GM18499 (cell line): ENCODE measurements at regions not wholly inside any gene's neighbourhood (a gene's known extent, or its start where the extent isn't known, plus 50 kb on each side); places are given as distances from the start of the nearest gene placed in this dataset.
"Not testable (repeated sequence)": the region's sequence is repeated elsewhere in the genome, so short reads cannot be mapped to it uniquely, and the experiment has no call there.

ENCODE experiments used
- ATAC-seq: cut with Tn5 transposase; IDR thresholded peaks from one replicate; pipeline ENCODE4 v1.9.1; 2021; ENCODE audit warnings: moderate number of reproducible peaks; ENCODE audit not compliant: insufficient read depth, unreplicated experiment

GRCh38 chr11:81255895-81256294 lies 1477.8 kb downstream of the FAM181B start:
- no peak for ATAC-seq

DNA sequence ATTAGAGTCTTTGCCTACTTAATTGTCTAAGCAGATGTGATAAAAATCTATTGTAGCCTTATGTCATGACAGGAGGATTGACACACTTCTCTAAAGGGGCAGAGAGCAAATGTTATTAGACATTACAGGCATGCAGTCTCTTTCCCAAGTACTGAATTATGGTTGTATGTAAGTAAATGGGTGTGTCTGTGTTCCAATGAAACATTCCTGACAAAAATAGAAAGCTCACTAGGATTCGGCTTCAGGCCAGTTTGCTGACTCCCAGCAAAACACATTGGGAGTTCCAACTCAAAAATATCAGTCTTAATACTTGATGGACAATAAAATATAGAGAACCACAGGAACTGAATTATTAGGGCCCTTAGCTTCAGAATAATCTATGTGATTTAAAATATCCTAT lies 1480.4 kb downstream of the FAM181B start:
- ATAC-seq, result no peak

DNA sequence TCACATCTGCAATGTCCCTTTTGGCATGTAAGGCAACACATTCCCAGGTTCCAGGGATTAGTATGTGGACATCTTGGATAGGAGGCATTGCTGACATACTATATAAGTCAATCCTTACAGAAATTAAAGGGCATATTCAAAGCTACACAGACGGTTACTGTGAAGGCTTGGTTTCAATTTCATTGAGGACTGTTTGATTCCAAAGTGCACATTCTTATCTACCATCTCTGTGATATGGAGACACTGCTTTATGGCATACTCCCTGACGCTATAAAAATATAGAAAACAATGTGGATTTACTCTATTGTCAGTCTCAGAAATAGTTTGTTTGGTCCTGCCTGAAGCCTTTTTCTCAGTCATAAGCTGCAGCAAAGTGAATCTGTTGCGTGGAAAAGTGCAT lies 1486.7 kb downstream of the FAM181B start:
- no peak for ATAC-seq

GRCh38 chr11:81245791-81246190 lies 1487.9 kb downstream of the FAM181B start:
- ATAC-seq, result no peak

GRCh38 chr11:81241672-81242275 lies 1491.9 kb downstream of the FAM181B start:
- ATAC-seq, result no peak

GRCh38 chr11:81237139-81237538 lies 1496.5 kb downstream of the FAM181B start:
- ATAC-seq, result no peak

DNA sequence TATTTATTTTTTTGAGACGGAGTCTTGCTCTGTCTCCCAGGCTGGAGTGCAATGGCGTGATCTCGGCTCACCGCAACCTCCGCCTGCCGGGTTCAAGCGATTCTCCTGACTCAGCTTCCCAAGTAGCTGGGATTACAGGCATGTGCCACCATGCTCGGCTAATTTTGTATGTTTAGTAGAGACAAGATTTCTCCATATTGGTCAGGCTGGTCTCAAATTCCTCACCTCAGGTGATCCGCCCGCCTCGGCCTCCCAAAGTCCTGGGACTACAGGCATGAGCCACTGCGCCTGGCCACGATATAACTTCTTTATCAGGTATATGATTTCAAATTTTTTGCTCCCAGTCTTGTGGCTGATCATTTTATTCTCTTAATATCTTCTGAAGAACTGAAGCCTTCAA lies 1506.3 kb downstream of the FAM181B start:
- ATAC-seq, result not testable (repeated sequence)

- ATAC-seq, result no peak
Measured at GRCh38 chr11:81224396-81224795, 1509.3 kb downstream of the FAM181B start.

GRCh38 chr11:81222491-81222890 lies 1511.2 kb downstream of the FAM181B start:
- ATAC-seq, result no peak

DNA sequence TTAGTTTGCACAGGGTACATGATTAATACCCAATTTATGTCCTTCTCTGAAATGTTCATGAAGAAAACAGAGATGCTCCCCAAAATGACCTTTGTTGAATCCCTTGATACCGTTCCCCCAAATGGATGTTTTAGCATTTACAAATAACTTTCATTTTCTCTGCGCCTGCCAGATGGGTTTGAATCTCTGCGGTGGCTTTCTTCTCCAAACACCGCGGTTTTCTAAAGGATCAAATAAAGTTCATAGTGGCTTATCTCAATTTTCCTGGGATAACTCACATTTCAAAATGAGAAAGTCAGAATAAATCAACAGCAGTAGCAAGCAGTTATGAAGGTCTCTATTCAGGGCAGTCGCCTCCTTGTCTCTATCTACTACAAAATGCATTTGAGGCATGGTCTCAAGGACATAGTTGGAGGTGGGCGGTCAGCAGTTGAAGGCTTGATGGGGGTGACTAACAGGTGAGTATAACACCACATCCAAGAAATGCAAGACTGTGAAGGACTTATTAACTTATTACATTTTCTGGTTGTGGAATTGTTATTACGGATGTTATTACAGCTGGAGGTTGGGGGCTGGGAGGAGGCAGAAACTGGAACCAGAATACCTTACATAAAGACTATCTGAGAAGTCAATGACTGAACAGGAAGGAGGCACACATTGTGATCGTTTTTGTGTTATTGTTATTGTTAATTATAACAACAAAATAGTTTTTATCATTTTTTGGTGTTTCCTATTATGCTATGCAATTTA lies 1513.3 kb downstream of the FAM181B start:
- no peak for ATAC-seq

GRCh38 chr11:81219661-81220060 lies 1514.0 kb downstream of the FAM181B start:
- no peak for ATAC-seq

DNA sequence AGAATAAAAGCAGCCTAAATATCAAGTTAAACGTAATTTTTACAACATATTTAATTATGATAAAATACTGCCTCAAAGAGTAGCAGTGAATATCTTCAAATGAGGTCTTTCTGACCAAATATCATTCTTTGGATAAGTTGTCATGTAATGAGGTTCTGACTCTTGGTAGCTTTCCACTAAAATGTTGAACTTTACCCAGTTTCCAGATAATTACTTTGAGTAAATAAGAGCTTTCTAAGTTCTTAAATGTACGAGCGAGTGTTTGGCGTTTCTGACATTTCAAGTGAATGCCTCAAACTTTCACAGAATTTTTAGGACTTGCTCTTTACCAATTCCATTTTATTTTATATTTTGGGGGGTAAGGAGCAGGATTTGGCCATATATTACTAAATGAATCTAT lies 1515.2 kb downstream of the FAM181B start:
- ATAC-seq, result no peak

- ATAC-seq, result no peak
Measured at GRCh38 chr11:81211050-81211449, 1522.6 kb downstream of the FAM181B start.

- no peak for ATAC-seq
Measured at GRCh38 chr11:81207421-81208054, 1526.1 kb downstream of the FAM181B start.

DNA sequence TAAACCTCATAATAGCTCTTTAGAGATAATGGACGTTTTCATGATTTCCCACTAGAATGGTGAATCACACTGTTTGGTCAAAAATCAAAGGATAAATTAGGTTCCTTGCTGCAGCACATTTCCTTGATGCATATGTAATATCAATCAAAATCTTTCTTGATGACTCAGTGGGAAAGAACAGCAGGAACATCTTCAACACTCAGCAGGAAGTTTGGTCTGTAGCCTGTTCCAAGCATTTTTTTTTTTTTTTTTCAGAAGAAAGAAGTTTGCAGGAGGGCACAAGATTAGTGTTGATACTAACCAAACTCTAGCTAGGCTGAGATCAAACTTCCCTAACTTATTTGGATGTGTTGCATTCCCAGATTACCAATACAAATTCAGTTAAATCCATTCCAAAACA lies 1529.8 kb downstream of the FAM181B start:
- no peak for ATAC-seq

DNA sequence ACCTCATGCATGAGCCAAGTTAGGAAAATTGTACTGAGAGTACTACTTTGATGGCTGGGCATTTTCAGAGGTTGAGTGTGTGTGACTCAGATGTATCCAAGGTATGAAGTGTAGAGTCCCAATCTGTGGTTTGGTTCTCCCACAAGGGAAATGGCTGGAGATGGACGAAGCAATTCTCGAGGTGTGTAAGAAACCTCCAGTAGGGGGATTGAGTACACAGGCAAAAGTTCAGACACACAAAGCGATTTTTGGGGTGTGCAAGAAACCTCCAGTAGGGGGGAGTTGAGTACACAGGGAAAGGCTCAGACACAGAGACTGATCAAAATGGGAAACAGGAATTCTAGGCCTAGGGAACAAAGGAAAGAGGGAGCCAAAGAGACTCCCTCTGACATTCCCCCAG lies 1536.3 kb downstream of the FAM181B start:
- no peak for ATAC-seq

DNA sequence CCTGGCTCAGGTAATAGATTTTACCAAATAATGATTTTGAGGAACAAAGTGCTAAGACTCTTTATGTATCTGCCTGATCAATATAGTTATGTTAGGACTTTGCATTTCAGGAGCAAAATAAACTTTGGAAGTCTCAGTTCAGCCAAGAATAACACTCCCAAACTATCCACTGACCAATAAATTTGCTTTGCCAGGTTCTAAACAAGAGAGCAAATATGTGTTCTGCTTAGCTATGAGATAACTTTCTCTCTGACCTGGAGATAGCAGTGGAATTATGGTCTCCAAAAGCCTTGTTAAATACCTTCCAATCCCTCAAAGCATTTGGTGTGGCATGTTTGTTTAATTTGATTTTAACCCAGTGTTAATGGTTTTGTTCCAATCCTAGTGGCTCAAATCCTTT lies 1541.1 kb downstream of the FAM181B start:
- no peak for ATAC-seq

GRCh38 chr11:81190546-81190945 lies 1543.1 kb downstream of the FAM181B start:
- no peak for ATAC-seq

GRCh38 chr11:81187033-81187432 lies 1546.6 kb downstream of the FAM181B start:
- not testable (repeated sequence) for ATAC-seq

DNA sequence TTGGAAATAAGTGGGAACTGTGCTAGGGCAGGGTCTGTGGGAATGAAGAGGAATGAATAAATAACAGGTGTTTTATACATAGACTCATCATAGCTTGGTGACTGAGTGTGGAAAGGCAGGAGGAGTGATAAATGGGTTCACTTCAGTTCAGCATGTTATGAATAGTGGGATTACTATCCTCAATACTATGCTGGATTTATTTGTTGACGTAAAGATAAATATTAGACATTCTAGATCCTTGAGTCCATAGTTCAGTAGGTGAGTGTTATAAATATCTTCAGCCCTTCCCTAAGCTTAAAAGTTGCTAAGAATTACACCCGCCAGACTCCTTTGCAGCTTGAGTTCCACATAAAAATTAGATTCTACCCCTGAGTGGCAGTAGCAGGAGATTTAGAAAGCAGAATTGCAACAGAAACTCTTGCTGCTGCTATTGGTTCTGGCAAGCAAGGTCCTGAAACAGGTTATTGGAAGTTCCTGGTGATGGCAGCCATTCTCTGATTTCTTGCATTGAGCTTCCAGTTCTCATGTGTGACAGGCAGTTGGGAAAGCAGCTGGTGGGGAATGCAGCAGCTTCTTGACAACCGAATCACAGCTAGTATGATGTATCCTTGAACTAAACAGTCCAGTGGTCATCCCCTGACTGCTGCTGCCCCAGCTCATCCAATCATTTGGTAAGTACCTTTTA lies 1558.9 kb downstream of the FAM181B start:
- ATAC-seq, result no peak

GRCh38 chr11:81165164-81165563 lies 1568.5 kb downstream of the FAM181B start:
- ATAC-seq, result no peak
